ENCODE measurements at regions not wholly inside any gene's neighbourhood (a gene's known extent, or its start where the extent isn't known, plus 50 kb on each side); places are given as distances from the start of the nearest gene placed in this dataset.

DNA sequence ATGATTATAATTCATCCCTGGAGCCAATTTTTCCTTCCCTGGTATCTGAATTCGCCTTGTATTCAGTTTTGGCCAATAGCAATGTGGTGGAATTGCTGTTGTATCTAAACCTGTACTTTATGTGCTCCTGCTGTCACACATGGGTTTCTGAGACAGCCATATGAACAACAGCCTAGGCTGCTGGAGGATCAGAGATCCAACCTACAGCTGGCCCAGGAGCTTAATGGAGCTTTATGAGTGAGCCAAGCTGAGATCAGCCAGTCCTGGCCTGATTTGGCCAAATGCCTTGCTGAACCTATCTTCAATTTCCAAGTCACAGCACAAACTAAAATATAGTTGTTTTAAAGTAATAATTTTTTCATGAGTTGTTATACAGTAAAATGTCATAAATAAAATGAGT is 1071.5 kb downstream of the PCDH7 start:
- TF ChIP-seq, protein P1, sequence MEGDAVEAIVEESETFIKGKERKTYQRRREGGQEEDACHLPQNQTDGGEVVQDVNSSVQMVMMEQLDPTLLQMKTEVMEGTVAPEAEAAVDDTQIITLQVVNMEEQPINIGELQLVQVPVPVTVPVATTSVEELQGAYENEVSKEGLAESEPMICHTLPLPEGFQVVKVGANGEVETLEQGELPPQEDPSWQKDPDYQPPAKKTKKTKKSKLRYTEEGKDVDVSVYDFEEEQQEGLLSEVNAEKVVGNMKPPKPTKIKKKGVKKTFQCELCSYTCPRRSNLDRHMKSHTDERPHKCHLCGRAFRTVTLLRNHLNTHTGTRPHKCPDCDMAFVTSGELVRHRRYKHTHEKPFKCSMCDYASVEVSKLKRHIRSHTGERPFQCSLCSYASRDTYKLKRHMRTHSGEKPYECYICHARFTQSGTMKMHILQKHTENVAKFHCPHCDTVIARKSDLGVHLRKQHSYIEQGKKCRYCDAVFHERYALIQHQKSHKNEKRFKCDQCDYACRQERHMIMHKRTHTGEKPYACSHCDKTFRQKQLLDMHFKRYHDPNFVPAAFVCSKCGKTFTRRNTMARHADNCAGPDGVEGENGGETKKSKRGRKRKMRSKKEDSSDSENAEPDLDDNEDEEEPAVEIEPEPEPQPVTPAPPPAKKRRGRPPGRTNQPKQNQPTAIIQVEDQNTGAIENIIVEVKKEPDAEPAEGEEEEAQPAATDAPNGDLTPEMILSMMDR (IDR thresholded peaks at IDR 0.05) = no peak
- no peak for TF ChIP-seq POLR2A (IDR thresholded peaks at IDR 0.05)
- no peak for TF ChIP-seq POLR2AphosphoS5 (IDR thresholded peaks at IDR 0.05)
